GM12891 (cell line): ENCODE measurements at regions not wholly inside any gene's neighbourhood (a gene's known extent, or its start where the extent isn't known, plus 50 kb on each side); places are given as distances from the start of the nearest gene placed in this dataset.

ENCODE experiments used
- PAX5 ChIP-seq: IDR thresholded peaks from 2 replicates; pipeline ENCODE4 v1.6.1; 2011; ENCODE audit warnings: low read length, moderate library complexity, mild to moderate bottlenecking; ENCODE audit not compliant: insufficient read depth, severe bottlenecking
- POLR2A ChIP-seq: IDR thresholded peaks from 2 replicates; pipeline ENCODE4 v1.6.1; 2011; ENCODE audit warnings: low read depth, low read length, control low read depth
- POLR2AphosphoS5 ChIP-seq: IDR thresholded peaks from 2 replicates; pipeline ENCODE4 v1.6.1; 2011; ENCODE audit warnings: low read depth, low read length, control low read depth
- SPI1 ChIP-seq: IDR thresholded peaks from 2 replicates; pipeline ENCODE4 v1.6.1; 2011; ENCODE audit warnings: low read depth, low read length, control low read depth
- TAF1 ChIP-seq: IDR thresholded peaks from 2 replicates; pipeline ENCODE4 v1.6.1; 2011; ENCODE audit warnings: low read depth, low read length, control low read depth

GRCh38 chr4:19010761-19011160 lies 989.2 kb upstream of the LCORL start:
- no peak for TF ChIP-seq POLR2AphosphoS5
- no peak for TF ChIP-seq POLR2A
- TF ChIP-seq TAF1, result no peak
- TF ChIP-seq PAX5, result no peak
- TF ChIP-seq SPI1, result no peak
